ENCODE measurements at regions not wholly inside any gene's neighbourhood (a gene's known extent, or its start where the extent isn't known, plus 50 kb on each side); places are given as distances from the start of the nearest gene placed in this dataset.
A peak's percentile ranks its signal among the peaks of the same experiment; 100 is the strongest.

- peaks cover 0 to 4% of the 10 kb centered on the region in 2 donors for H3K4me1 ChIP-seq (ENCODE audit: control insufficient read depth in 2 of 2, insufficient read depth in 2 of 2, low read length in 2 of 2)
- peak overlapping the region in 1 of 2 donors; percentile 37 for H3K4me3 ChIP-seq (ENCODE audit: low read length in 2 of 2)
- H3K27me3 ChIP-seq (ENCODE audit: control insufficient read depth in 2 of 2, insufficient read depth in 2 of 2, low read length in 2 of 2) = no peaks in the 10 kb centered on the region
- no peak overlapping the region for H3K9ac ChIP-seq (ENCODE audit: low read depth in 1 of 2, low read length in 2 of 2)
- H3K9me3 ChIP-seq (ENCODE audit: control insufficient read depth in 2 of 2, low read length in 2 of 2) = no peaks in the 10 kb centered on the region
- no peaks in the 10 kb centered on the region for H3K36me3 ChIP-seq (ENCODE audit: control insufficient read depth in 2 of 2, insufficient read depth in 2 of 2, low read length in 2 of 2)
- peak overlapping the region in 1 of 2 donors; percentile 48 for H3K27ac ChIP-seq (ENCODE audit: low read depth in 2 of 2, low read length in 2 of 2)
Measured at GRCh38 chr20:56808117-56808725, 179.1 kb downstream of the TFAP2C start.

DNA sequence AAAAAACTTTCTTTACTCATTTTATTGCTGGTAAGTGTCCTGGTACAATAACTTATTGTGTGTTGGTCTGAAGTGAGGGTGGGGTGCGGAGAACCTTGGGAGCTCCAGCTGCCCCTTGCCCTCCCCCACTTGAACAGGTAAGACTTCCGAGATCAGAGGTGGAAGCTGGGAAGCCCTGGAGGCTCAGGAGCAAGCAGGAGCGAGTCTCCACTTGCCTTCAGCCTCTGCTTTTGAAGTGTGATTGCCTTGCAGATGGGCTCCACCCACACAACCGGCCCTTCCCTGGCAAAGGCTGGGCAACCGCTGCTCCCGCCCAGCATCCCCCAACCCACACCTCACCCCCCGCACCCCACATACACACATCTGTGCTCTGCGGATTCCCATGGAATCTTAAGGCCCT lies 179.6 kb downstream of the TFAP2C start:
- peak overlapping the region in 1 of 2 donors; percentile 48 for H3K27ac ChIP-seq (ENCODE audit: low read depth in 2 of 2, low read length in 2 of 2)
- H3K9ac ChIP-seq (ENCODE audit: low read depth in 1 of 2, low read length in 2 of 2) = no peak overlapping the region
- no peaks in the 10 kb centered on the region for H3K27me3 ChIP-seq (ENCODE audit: control insufficient read depth in 2 of 2, insufficient read depth in 2 of 2, low read length in 2 of 2)
- peak overlapping the region; percentile 26 to 37 for H3K4me3 ChIP-seq (ENCODE audit: low read length in 2 of 2)
- H3K36me3 ChIP-seq (ENCODE audit: control insufficient read depth in 2 of 2, insufficient read depth in 2 of 2, low read length in 2 of 2) = no peaks in the 10 kb centered on the region
- H3K9me3 ChIP-seq (ENCODE audit: control insufficient read depth in 2 of 2, low read length in 2 of 2) = no peaks in the 10 kb centered on the region
- H3K4me1 ChIP-seq (ENCODE audit: control insufficient read depth in 2 of 2, insufficient read depth in 2 of 2, low read length in 2 of 2) = peaks cover 0 to 4% of the 10 kb centered on the region in 2 donors

DNA sequence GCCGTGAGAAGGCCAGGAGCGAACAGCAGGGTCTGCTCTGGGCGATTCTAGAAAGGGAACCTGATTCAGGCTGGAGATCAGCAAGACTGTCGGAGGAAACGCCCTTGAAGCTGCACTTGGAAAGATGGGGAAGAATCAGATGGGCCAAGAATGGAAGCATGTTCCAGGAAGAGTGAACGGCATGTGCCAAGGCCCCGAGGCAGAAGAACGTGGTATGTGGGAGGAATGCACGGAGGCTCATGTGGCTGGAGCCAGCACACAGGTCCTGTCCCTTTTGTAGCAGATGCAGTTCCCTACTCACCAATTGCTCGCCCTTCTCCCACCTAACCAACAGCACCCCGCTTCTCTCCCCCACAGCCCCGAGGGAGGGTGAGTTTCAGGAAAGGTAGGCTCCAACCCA lies 180.6 kb downstream of the TFAP2C start:
- Histone ChIP-seq H3K4me1 (ENCODE audit: control insufficient read depth in 2 of 2, insufficient read depth in 2 of 2, low read length in 2 of 2) (peaks cover 0 to 4% of the 10 kb centered on the region in 2 donors), H3K36me3 (ENCODE audit: control insufficient read depth in 2 of 2, insufficient read depth in 2 of 2, low read length in 2 of 2) (no peaks in the 10 kb centered on the region), H3K27ac (ENCODE audit: low read depth in 2 of 2, low read length in 2 of 2) (no peak overlapping the region), H3K4me3 (ENCODE audit: low read length in 2 of 2) (no peak overlapping the region), H3K9me3 (ENCODE audit: control insufficient read depth in 2 of 2, low read length in 2 of 2) (no peaks in the 10 kb centered on the region), H3K9ac (ENCODE audit: low read depth in 1 of 2, low read length in 2 of 2) (no peak overlapping the region), H3K27me3 (ENCODE audit: control insufficient read depth in 2 of 2, insufficient read depth in 2 of 2, low read length in 2 of 2) (no peaks in the 10 kb centered on the region)

DNA sequence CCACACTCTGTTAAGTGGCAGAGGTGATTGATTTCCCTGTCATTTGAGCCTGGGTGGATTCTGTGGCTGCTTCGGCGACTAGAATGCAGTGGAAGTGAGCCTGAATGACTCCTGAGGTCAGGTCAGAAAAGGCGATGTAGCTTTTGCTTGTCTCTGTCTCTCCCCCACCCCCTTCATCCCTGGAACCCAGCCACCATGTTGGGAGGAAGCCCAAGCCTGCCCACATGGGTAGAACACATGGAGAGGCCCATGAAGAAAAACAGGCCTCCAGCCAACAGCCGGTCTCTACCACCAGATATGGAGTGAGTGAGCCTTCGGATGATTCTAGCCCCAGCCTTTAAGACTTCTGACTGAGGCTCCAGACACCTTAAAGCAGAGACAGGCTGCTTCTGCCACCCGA lies 181.0 kb downstream of the TFAP2C start:
- H3K9ac ChIP-seq (ENCODE audit: low read depth in 1 of 2, low read length in 2 of 2) = no peak overlapping the region
- no peaks in the 10 kb centered on the region for H3K27me3 ChIP-seq (ENCODE audit: control insufficient read depth in 2 of 2, insufficient read depth in 2 of 2, low read length in 2 of 2)
- no peaks in the 10 kb centered on the region for H3K9me3 ChIP-seq (ENCODE audit: control insufficient read depth in 2 of 2, low read length in 2 of 2)
- no peaks in the 10 kb centered on the region for H3K36me3 ChIP-seq (ENCODE audit: control insufficient read depth in 2 of 2, insufficient read depth in 2 of 2, low read length in 2 of 2)
- H3K4me1 ChIP-seq (ENCODE audit: control insufficient read depth in 2 of 2, insufficient read depth in 2 of 2, low read length in 2 of 2) = peaks cover 0 to 4% of the 10 kb centered on the region in 2 donors
- H3K4me3 ChIP-seq (ENCODE audit: low read length in 2 of 2) = no peak overlapping the region
- H3K27ac ChIP-seq (ENCODE audit: low read depth in 2 of 2, low read length in 2 of 2) = no peak overlapping the region

- no peaks in the 10 kb centered on the region for H3K27me3 ChIP-seq (ENCODE audit: control insufficient read depth in 2 of 2, insufficient read depth in 2 of 2, low read length in 2 of 2)
- no peaks in the 10 kb centered on the region for H3K9me3 ChIP-seq (ENCODE audit: control insufficient read depth in 2 of 2, low read length in 2 of 2)
- no peak overlapping the region for H3K27ac ChIP-seq (ENCODE audit: low read depth in 2 of 2, low read length in 2 of 2)
Measured at GRCh38 chr20:56815796-56816195, 186.7 kb downstream of the TFAP2C start.

GRCh38 chr20:56816349-56816748 lies 187.2 kb downstream of the TFAP2C start:
- Histone ChIP-seq H3K9ac (ENCODE audit: low read depth in 1 of 2, low read length in 2 of 2) (no peak overlapping the region), H3K4me3 (ENCODE audit: low read length in 2 of 2) (no peak overlapping the region), H3K4me1 (ENCODE audit: control insufficient read depth in 2 of 2, insufficient read depth in 2 of 2, low read length in 2 of 2) (no peaks in the 10 kb centered on the region), H3K9me3 (ENCODE audit: control insufficient read depth in 2 of 2, low read length in 2 of 2) (no peaks in the 10 kb centered on the region), H3K36me3 (ENCODE audit: control insufficient read depth in 2 of 2, insufficient read depth in 2 of 2, low read length in 2 of 2) (no peaks in the 10 kb centered on the region), H3K27ac (ENCODE audit: low read depth in 2 of 2, low read length in 2 of 2) (no peak overlapping the region), H3K27me3 (ENCODE audit: control insufficient read depth in 2 of 2, insufficient read depth in 2 of 2, low read length in 2 of 2) (no peaks in the 10 kb centered on the region)

More at GRCh38 chr20:56815796-56816195, 186.7 kb downstream of the TFAP2C start:
- no peak overlapping the region for H3K9ac ChIP-seq (ENCODE audit: low read depth in 1 of 2, low read length in 2 of 2)
- H3K4me3 ChIP-seq (ENCODE audit: low read length in 2 of 2) = no peak overlapping the region
- no peaks in the 10 kb centered on the region for H3K36me3 ChIP-seq (ENCODE audit: control insufficient read depth in 2 of 2, insufficient read depth in 2 of 2, low read length in 2 of 2)
- H3K4me1 ChIP-seq (ENCODE audit: control insufficient read depth in 2 of 2, insufficient read depth in 2 of 2, low read length in 2 of 2) = no peaks in the 10 kb centered on the region

DNA sequence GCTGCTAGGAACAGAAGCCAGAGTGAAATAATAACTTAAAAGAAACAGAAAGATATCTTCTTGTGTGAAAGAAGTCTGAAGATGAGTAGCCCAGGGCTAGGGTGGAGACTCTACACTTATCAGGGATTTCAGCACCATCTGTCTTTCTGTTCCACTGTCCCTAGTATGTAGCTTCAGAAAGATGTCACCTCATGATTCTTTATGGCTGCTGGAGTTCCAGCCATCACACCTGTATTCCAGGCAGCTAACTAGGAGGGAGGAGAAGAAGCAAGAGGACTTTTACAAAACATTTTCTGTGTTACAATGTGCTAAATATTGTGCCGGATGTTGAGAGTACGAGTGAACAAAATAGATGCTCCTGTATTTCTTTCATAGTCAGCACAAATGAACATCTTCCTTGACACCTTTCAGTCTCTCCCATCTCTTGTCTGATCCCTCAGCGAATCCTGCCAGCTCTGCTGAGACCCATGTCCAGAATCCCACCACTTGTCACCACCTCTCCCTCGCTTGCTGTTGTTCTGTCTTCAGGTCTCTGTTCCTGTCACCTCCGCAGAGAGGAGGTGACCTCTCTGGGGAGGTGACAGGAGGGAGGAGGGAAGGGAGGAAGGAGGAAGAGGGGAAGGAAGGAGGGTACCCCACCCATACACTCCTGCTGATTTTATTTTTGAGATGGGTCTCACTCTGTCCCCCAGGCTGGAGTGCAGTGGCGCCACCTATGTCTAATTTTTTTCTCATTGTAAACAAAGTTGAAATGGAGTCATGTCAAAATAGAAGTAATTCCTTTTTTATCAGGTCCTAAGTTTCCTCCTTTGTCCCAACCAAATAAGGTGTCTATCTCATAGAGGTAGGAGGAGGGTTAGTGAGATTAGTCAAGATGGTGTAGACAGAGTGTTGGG lies 188.9 kb downstream of the TFAP2C start:
- no peaks in the 10 kb centered on the region for H3K36me3 ChIP-seq (ENCODE audit: control insufficient read depth in 2 of 2, insufficient read depth in 2 of 2, low read length in 2 of 2)
- no peaks in the 10 kb centered on the region for H3K9me3 ChIP-seq (ENCODE audit: control insufficient read depth in 2 of 2, low read length in 2 of 2)
- H3K27me3 ChIP-seq (ENCODE audit: control insufficient read depth in 2 of 2, insufficient read depth in 2 of 2, low read length in 2 of 2) = no peaks in the 10 kb centered on the region
- H3K4me1 ChIP-seq (ENCODE audit: control insufficient read depth in 2 of 2, insufficient read depth in 2 of 2, low read length in 2 of 2) = no peaks in the 10 kb centered on the region
- H3K4me3 ChIP-seq (ENCODE audit: low read length in 2 of 2) = no peak overlapping the region
- no peak overlapping the region for H3K27ac ChIP-seq (ENCODE audit: low read depth in 2 of 2, low read length in 2 of 2)
- H3K9ac ChIP-seq (ENCODE audit: low read depth in 1 of 2, low read length in 2 of 2) = no peak overlapping the region

DNA sequence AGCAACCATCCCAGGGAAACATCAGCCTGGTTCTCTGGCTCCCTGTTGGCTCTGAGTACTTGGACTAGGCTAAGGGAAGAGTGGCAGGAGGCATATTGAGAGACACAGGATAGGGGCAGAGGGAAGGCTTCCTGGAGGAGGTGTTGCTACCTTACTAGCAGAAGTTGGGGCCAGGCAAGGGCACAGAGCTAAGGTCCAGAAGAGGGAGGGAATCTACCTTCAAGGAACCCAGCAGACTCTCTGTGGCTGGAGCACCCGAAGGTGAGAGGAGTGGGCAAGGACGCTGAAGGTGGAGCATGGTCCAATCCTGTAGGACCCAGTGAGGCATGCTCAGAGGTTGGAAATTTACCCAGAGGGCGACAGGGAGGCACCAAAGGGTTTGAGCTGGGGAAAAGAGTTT lies 191.9 kb downstream of the TFAP2C start:
- Histone ChIP-seq H3K9ac (ENCODE audit: low read depth in 1 of 2, low read length in 2 of 2) (no peak overlapping the region), H3K27ac (ENCODE audit: low read depth in 2 of 2, low read length in 2 of 2) (no peak overlapping the region), H3K4me1 (ENCODE audit: control insufficient read depth in 2 of 2, insufficient read depth in 2 of 2, low read length in 2 of 2) (no peaks in the 10 kb centered on the region), H3K4me3 (ENCODE audit: low read length in 2 of 2) (no peak overlapping the region), H3K9me3 (ENCODE audit: control insufficient read depth in 2 of 2, low read length in 2 of 2) (no peaks in the 10 kb centered on the region), H3K36me3 (ENCODE audit: control insufficient read depth in 2 of 2, insufficient read depth in 2 of 2, low read length in 2 of 2) (no peaks in the 10 kb centered on the region), H3K27me3 (ENCODE audit: control insufficient read depth in 2 of 2, insufficient read depth in 2 of 2, low read length in 2 of 2) (no peaks in the 10 kb centered on the region)

DNA sequence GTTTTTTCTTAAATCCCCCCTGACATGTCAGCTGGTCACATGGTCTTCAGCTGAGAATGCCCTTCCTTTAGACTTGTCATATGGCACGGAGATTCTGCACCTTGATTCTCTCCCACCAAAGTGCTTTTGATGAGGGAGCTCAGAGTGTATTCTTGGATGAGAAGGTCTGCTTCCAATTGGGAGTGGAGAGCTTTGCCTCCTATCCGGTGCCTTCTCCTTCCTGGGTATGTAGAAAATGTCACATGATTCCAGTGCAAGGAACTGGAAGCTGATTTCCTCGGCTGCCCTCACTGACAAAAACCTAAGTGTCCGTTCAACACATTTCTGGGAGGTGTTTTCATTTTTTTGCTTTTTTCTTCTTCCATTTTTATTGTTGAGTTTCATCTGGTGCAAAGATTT lies 197.2 kb downstream of the TFAP2C start:
- Histone ChIP-seq H3K4me3 (ENCODE audit: low read length in 2 of 2) (no peak overlapping the region), H3K36me3 (ENCODE audit: control insufficient read depth in 2 of 2, insufficient read depth in 2 of 2, low read length in 2 of 2) (no peaks in the 10 kb centered on the region), H3K27ac (ENCODE audit: low read depth in 2 of 2, low read length in 2 of 2) (no peak overlapping the region), H3K9me3 (ENCODE audit: control insufficient read depth in 2 of 2, low read length in 2 of 2) (no peaks in the 10 kb centered on the region), H3K4me1 (ENCODE audit: control insufficient read depth in 2 of 2, insufficient read depth in 2 of 2, low read length in 2 of 2) (no peaks in the 10 kb centered on the region), H3K9ac (ENCODE audit: low read depth in 1 of 2, low read length in 2 of 2) (no peak overlapping the region), H3K27me3 (ENCODE audit: control insufficient read depth in 2 of 2, insufficient read depth in 2 of 2, low read length in 2 of 2) (peaks cover 1 to 5% of the 10 kb centered on the region in 2 donors)

All from mucosa of rectum (tissue), 2 donors.